HFF-Myc (cell line): ENCODE measurements at regions not wholly inside any gene's neighbourhood (a gene's known extent, or its start where the extent isn't known, plus 50 kb on each side); places are given as distances from the start of the nearest gene placed in this dataset.
A peak's percentile ranks its signal among the peaks of the same experiment; 100 is the strongest.

Source experiments
- DNase-seq: peaks from one replicate; pipeline ENCODE4 v3.0.0-alpha.2; 2011; ENCODE audit warnings: low read depth; ENCODE audit errors: extremely low read depth
- H3K4me3 ChIP-seq: replicated peaks from 2 replicates; pipeline ENCODE4 v1.5.1; 2011; ENCODE audit warnings: low read depth, mild to moderate bottlenecking, control low read depth, low read length
- CTCF ChIP-seq: IDR thresholded peaks from 2 replicates; pipeline ENCODE4 v1.5.1; 2012; ENCODE audit warnings: mild to moderate bottlenecking, low read depth, low read length, control low read depth; ENCODE audit errors: missing control alignments

- TF ChIP-seq CTCF = no peak
- DNase-seq = peak; percentile 5
- H3K4me3 ChIP-seq = no peak overlapping the region
Observed at GRCh38 chr9:73219985-73220626, 68.4 kb downstream of the ANXA1 start.

- no peak overlapping the region for H3K4me3 ChIP-seq
- no peak for DNase-seq
- no peak for TF ChIP-seq CTCF
Observed at GRCh38 chr9:73223594-73223993, 71.9 kb downstream of the ANXA1 start.

GRCh38 chr9:73229543-73229942, 77.9 kb downstream of the ANXA1 start:
- no peak overlapping the region for H3K4me3 ChIP-seq
- no peak for DNase-seq
- TF ChIP-seq CTCF = no peak

GRCh38 chr9:73230251-73230650, 78.6 kb downstream of the ANXA1 start:
- no peak for DNase-seq
- H3K4me3 ChIP-seq = no peak overlapping the region
- TF ChIP-seq CTCF = no peak

GRCh38 chr9:73231203-73231602, 79.5 kb downstream of the ANXA1 start:
- DNase-seq = no peak
- TF ChIP-seq CTCF = no peak
- H3K4me3 ChIP-seq = no peak overlapping the region

- no peak for TF ChIP-seq CTCF
- DNase-seq = no peak
- H3K4me3 ChIP-seq = no peak overlapping the region
Observed at GRCh38 chr9:73233359-73234007, 81.8 kb downstream of the ANXA1 start.
